ENCODE measurements at regions not wholly inside any gene's neighbourhood (a gene's known extent, or its start where the extent isn't known, plus 50 kb on each side); places are given as distances from the start of the nearest gene placed in this dataset.

DNA sequence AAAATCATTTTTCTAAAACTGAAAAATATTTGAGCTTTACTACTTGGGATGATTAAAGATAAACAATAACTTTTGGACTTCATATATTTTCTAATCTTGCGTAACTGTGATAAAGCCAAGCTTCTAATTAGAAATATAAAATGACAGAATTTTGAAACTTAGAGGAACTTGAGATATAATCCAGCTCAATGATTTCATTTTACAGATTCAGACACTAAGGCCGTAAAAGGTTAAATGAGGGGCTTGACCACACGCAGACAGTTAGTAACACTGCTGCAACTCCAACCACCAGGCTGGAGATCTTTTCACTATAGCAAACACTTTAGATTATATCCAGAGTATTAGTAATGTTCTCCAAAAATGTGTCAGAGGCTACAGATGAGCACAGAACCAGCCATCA lies 445.5 kb downstream of the ZEB2 start:
- TF ChIP-seq, protein P1, sequence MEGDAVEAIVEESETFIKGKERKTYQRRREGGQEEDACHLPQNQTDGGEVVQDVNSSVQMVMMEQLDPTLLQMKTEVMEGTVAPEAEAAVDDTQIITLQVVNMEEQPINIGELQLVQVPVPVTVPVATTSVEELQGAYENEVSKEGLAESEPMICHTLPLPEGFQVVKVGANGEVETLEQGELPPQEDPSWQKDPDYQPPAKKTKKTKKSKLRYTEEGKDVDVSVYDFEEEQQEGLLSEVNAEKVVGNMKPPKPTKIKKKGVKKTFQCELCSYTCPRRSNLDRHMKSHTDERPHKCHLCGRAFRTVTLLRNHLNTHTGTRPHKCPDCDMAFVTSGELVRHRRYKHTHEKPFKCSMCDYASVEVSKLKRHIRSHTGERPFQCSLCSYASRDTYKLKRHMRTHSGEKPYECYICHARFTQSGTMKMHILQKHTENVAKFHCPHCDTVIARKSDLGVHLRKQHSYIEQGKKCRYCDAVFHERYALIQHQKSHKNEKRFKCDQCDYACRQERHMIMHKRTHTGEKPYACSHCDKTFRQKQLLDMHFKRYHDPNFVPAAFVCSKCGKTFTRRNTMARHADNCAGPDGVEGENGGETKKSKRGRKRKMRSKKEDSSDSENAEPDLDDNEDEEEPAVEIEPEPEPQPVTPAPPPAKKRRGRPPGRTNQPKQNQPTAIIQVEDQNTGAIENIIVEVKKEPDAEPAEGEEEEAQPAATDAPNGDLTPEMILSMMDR (IDR thresholded peaks at IDR 0.05; ENCODE audit: unreplicated experiment), result no peak
- DNase-seq (ENCODE audit: low spot score in 2 of 2, unreplicated experiment in 2 of 2), result no peak
- H3K27ac Mint-ChIP-seq, result no peak overlapping the region
- no peaks in the 10 kb centered on the region for H3K9me3 Mint-ChIP-seq
- no peaks in the 10 kb centered on the region for H3K27me3 Mint-ChIP-seq (ENCODE audit: low read depth)
- no peak overlapping the region for H3K4me3 Mint-ChIP-seq
- no peaks in the 10 kb centered on the region for H3K36me3 Mint-ChIP-seq
- peaks cover 25% of the 10 kb centered on the region for H3K4me1 Mint-ChIP-seq

DNA sequence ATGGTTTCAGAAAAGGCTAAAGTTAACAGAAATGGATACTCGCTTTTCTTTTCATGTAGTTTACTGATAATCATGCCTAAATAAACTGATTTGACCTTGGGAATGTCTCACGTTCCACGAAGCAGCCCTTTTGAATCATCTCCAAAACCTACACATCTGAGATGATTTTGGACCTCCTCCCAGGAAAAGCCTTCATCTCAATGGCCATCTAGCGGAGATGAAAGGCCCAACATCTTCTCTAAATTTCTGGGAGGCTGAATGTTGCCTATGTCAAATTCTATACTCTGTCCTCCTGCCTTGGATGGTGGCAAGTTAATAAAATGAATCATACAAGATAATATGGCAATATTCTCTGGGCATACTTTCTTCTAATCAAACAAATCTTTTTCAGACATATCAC lies 448.5 kb downstream of the ZEB2 start:
- no peak for DNase-seq (ENCODE audit: low spot score in 2 of 2, unreplicated experiment in 2 of 2)
- Mint-ChIP-seq H3K27ac (no peak overlapping the region), H3K27me3 (ENCODE audit: low read depth) (no peaks in the 10 kb centered on the region), H3K4me3 (no peak overlapping the region), H3K4me1 (peaks cover 3% of the 10 kb centered on the region), H3K9me3 (no peaks in the 10 kb centered on the region), H3K36me3 (no peaks in the 10 kb centered on the region)
- TF ChIP-seq, protein P1 (IDR thresholded peaks at IDR 0.05; ENCODE audit: unreplicated experiment), result no peak

DNA sequence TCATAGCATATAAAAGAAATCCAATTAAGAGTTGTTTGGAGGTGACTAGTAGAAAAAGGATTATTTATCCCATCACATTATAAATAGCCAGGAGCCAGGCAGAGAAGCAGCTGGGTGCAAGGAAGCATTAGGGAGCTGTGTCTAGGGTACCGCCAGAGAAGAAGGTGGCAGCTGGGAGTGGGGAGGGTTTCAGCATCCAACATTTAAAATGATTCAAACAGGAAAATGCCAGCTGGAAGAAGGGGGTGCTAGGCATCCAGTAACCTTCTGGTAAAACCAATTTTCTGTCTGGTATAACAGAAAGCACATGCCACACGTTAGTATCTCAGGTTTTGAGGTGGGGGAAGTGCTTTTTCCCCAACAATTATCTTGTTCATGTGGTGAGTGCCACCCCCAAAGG lies 452.4 kb downstream of the ZEB2 start:
- TF ChIP-seq, protein P1 (IDR thresholded peaks at IDR 0.05; ENCODE audit: unreplicated experiment), result no peak
- no peaks in the 10 kb centered on the region for H3K36me3 Mint-ChIP-seq
- H3K27ac Mint-ChIP-seq, result no peak overlapping the region
- H3K9me3 Mint-ChIP-seq, result no peaks in the 10 kb centered on the region
- no peaks in the 10 kb centered on the region for H3K27me3 Mint-ChIP-seq (ENCODE audit: low read depth)
- DNase-seq (ENCODE audit: low spot score in 2 of 2, unreplicated experiment in 2 of 2), result no peak
- peaks cover 3% of the 10 kb centered on the region for H3K4me1 Mint-ChIP-seq
- no peak overlapping the region for H3K4me3 Mint-ChIP-seq

DNA sequence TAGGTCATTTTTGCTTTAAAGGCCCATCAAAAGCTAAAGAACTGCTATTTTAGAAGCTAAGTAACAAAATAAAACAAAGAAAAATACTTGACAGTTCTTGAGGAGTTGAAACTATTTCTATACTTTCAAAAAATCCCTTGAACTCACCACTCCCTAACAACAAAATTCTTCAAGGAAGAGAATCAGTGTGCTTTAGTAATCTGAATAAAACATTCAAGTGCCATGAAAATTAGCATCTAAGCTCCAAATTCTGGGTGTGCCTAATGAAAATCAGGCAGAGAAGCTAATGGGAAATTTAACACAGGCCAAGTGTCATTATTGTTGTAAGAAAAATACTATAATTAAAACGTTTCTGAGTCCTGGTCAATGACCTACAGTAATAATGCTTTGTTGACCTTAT lies 456.3 kb downstream of the ZEB2 start:
- Mint-ChIP-seq H3K4me1 (peaks cover 3% of the 10 kb centered on the region), H3K27me3 (ENCODE audit: low read depth) (no peaks in the 10 kb centered on the region), H3K27ac (no peak overlapping the region), H3K36me3 (no peaks in the 10 kb centered on the region), H3K4me3 (no peak overlapping the region), H3K9me3 (no peaks in the 10 kb centered on the region)
- no peak for DNase-seq (ENCODE audit: low spot score in 2 of 2, unreplicated experiment in 2 of 2)
- TF ChIP-seq, protein P1 (IDR thresholded peaks at IDR 0.05; ENCODE audit: unreplicated experiment), result no peak

DNA sequence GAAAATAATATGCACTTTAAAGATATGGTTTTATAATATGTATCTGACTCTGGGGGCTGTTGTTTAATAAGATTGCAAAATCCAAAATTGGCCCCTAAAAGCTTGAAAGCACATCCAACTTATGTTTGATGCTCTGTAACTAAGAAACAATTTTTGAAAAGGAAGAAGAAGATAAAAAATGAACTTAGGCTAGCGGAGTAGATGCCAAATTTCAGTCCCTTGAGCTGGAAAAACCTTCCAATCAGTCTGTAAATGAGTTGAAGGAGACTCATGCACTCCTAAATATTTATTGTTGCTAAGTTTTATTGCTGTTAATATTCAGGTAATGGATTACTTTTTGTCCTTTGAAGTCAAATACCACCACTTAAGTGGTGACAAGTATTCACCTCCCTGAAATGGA lies 465.0 kb downstream of the ZEB2 start:
- Mint-ChIP-seq H3K4me1 (no peaks in the 10 kb centered on the region), H3K27me3 (ENCODE audit: low read depth) (no peaks in the 10 kb centered on the region), H3K27ac (no peak overlapping the region), H3K36me3 (peaks cover 5% of the 10 kb centered on the region), H3K4me3 (no peak overlapping the region), H3K9me3 (peaks cover 10% of the 10 kb centered on the region)
- TF ChIP-seq, protein P1 (IDR thresholded peaks at IDR 0.05; ENCODE audit: unreplicated experiment), result no peak
- DNase-seq (ENCODE audit: low spot score in 2 of 2, unreplicated experiment in 2 of 2), result no peak

DNA sequence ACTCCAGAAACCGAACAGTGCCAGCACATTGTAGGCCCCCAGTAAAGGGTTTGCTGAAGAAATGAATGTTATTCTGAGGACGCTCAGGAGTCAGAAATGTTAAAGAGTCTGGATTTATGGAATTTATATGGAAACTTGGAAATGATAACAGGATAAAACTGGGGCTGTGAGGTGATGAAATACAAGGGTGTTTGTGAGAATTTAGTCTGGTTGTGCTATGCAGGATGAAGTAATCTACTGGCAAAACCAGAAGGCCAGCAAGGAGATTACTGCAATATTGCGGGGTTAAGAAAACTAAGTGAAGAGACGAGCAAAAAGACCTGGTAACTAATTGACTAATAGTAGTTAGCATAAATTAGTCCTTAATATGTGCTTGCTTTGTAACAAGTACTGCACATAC lies 467.8 kb downstream of the ZEB2 start:
- no peak overlapping the region for H3K4me3 Mint-ChIP-seq
- H3K27me3 Mint-ChIP-seq (ENCODE audit: low read depth), result no peaks in the 10 kb centered on the region
- TF ChIP-seq, protein P1 (IDR thresholded peaks at IDR 0.05; ENCODE audit: unreplicated experiment), result no peak
- no peaks in the 10 kb centered on the region for H3K9me3 Mint-ChIP-seq
- peaks cover 1% of the 10 kb centered on the region for H3K4me1 Mint-ChIP-seq
- H3K27ac Mint-ChIP-seq, result no peak overlapping the region
- no peak for DNase-seq (ENCODE audit: low spot score in 2 of 2, unreplicated experiment in 2 of 2)
- H3K36me3 Mint-ChIP-seq, result no peaks in the 10 kb centered on the region
